ENCODE measurements at regions not wholly inside any gene's neighbourhood (a gene's known extent, or its start where the extent isn't known, plus 50 kb on each side); places are given as distances from the start of the nearest gene placed in this dataset.

- BruUV-seq (replicated peaks), result no TSS peak
- intact Hi-C loops (cut with micrococcal nuclease), result no loop called here
- Histone ChIP-seq H3K9me3 (ENCODE audit: control insufficient read depth in 1 of 2, insufficient read depth in 1 of 2, low read depth in 1 of 2, low read length in 2 of 2) (no peaks in the 10 kb centered on the region), H3K4me3 (replicated peaks in 1 of 2; ENCODE audit: low read depth in 1 of 2, low read length in 2 of 2) (no peak overlapping the region), H3K27me3 (ENCODE audit: insufficient read depth, low read length) (peaks cover 57% of the 10 kb centered on the region), H3K9ac (ENCODE audit: low read length) (no peak overlapping the region), H3K79me2 (ENCODE audit: insufficient read depth, low read length) (no peaks in the 10 kb centered on the region), H3K36me3 (ENCODE audit: control insufficient read depth in 1 of 2, insufficient read depth in 2 of 2, low read length in 2 of 2) (no peaks in the 10 kb centered on the region), H4K20me1 (ENCODE audit: insufficient read depth) (no peaks in the 10 kb centered on the region), H3K4me2 (ENCODE audit: low read length) (no peak overlapping the region), H3K9me2 (ENCODE audit: insufficient read depth) (no peaks in the 10 kb centered on the region), H3K27ac (ENCODE audit: low read depth, low read length) (no peak overlapping the region), H3K4me1 (ENCODE audit: control insufficient read depth in 1 of 2, insufficient read depth in 2 of 2, low read length in 2 of 2) (no peaks in the 10 kb centered on the region), H2AFZ (ENCODE audit: low read depth, low read length, poor library complexity, severe bottlenecking) (no peak overlapping the region)
- POLR2A ChIA-PET, result no interaction called here
- CTCF ChIA-PET, result no interaction called here
- RAD21 ChIA-PET (ENCODE audit: low non-redundant PET in 1 of 2, low total read pairs in 2 of 2, uncharacterized antibody in 2 of 2, unreplicated experiment in 2 of 2), result no interaction called here
- ATAC-seq, result no peak
- TF ChIP-seq EZH2 (IDR thresholded peaks at IDR 0.05) (no peak), MAX (IDR thresholded peaks at IDR 0.05) (no peak), SRF (IDR thresholded peaks at IDR 0.05; ENCODE audit: low read depth) (no peak), ATF3 (IDR thresholded peaks at IDR 0.05) (no peak), POLR2AphosphoS5 (IDR thresholded peaks at IDR 0.05; ENCODE audit: low read depth, low read length) (no peak), JUND (IDR thresholded peaks at IDR 0.05) (no peak)
- DNase-seq (ENCODE audit: low read depth, low spot score), result no peak
These were observed 332.5 kb upstream of the NCAM1 start for GRCh38 chr11:112628676-112629075.

- intact Hi-C loops (cut with micrococcal nuclease), result no loop called here
- Histone ChIP-seq H3K4me1 (ENCODE audit: control insufficient read depth in 1 of 2, insufficient read depth in 2 of 2, low read length in 2 of 2) (no peaks in the 10 kb centered on the region), H4K20me1 (ENCODE audit: insufficient read depth) (no peaks in the 10 kb centered on the region), H3K4me2 (ENCODE audit: low read length) (no peak overlapping the region), H3K36me3 (ENCODE audit: control insufficient read depth in 1 of 2, insufficient read depth in 2 of 2, low read length in 2 of 2) (no peaks in the 10 kb centered on the region), H3K9me3 (ENCODE audit: control insufficient read depth in 1 of 2, insufficient read depth in 1 of 2, low read depth in 1 of 2, low read length in 2 of 2) (no peaks in the 10 kb centered on the region), H2AFZ (ENCODE audit: low read depth, low read length, poor library complexity, severe bottlenecking) (no peak overlapping the region), H3K79me2 (ENCODE audit: insufficient read depth, low read length) (no peaks in the 10 kb centered on the region), H3K27ac (ENCODE audit: low read depth, low read length) (no peak overlapping the region), H3K9ac (ENCODE audit: low read length) (no peak overlapping the region), H3K9me2 (ENCODE audit: insufficient read depth) (no peaks in the 10 kb centered on the region), H3K27me3 (ENCODE audit: insufficient read depth, low read length) (peaks cover 66% of the 10 kb centered on the region), H3K4me3 (replicated peaks in 1 of 2; ENCODE audit: low read depth in 1 of 2, low read length in 2 of 2) (no peak overlapping the region)
- TF ChIP-seq ZFX (IDR thresholded peaks at IDR 0.05) (no peak), POLR2AphosphoS5 (IDR thresholded peaks at IDR 0.05; ENCODE audit: low read depth, low read length) (no peak), FOSL1 (IDR thresholded peaks at IDR 0.05; ENCODE audit: low read depth) (no peak), ATF3 (IDR thresholded peaks at IDR 0.05) (no peak), EZH2 (IDR thresholded peaks at IDR 0.05) (no peak)
- DNase-seq (ENCODE audit: low read depth, low spot score), result no peak
- ChIA-PET POLR2A (no interaction called here), RAD21 (ENCODE audit: low non-redundant PET in 1 of 2, low total read pairs in 2 of 2, uncharacterized antibody in 2 of 2, unreplicated experiment in 2 of 2) (no interaction called here), CTCF (no interaction called here)
- no peak for ATAC-seq
- BruUV-seq (replicated peaks), result no TSS peak
These were observed 330.7 kb upstream of the NCAM1 start for GRCh38 chr11:112630496-112630895.

Data from HCT116 (cell line).